Prostate gland (tissue), 2 donors: ENCODE measurements at regions not wholly inside any gene's neighbourhood (a gene's known extent, or its start where the extent isn't known, plus 50 kb on each side); places are given as distances from the start of the nearest gene placed in this dataset.

Experiments
- DNase-seq: peaks from one replicate; pipeline ENCODE4 v3.0.0-alpha.2; 2019; ENCODE audit warnings: low spot score
- H3K27ac ChIP-seq, 2 donors: fragments of 200-600 bp; sonication (generic); 2 replicates each; pipeline ENCODE4 v1.5.1; 2017 to 2019
- H3K27me3 ChIP-seq: fragments of 200-600 bp; sonication (generic); replicated peaks from 2 replicates; pipeline ENCODE4 v1.5.1; 2019; ENCODE audit not compliant: insufficient read depth
- H3K36me3 ChIP-seq, 2 donors: fragments of 200-600 bp; sonication (generic); 1 replicate in 1 of 2; 2 replicates in 1 of 2; pipeline versions ENCODE4 v1.5.1 to v1.8.1; 2017 to 2019
- H3K4me1 ChIP-seq: fragments of 200-600 bp; sonication (generic); replicated peaks from 2 replicates; pipeline ENCODE4 v1.5.1; 2019
- H3K4me3 ChIP-seq, 2 donors: fragments of 200-600 bp; sonication (generic); 2 replicates each; pipeline ENCODE4 v1.5.1; 2017 to 2019
- H3K9me3 ChIP-seq: fragments of 200-600 bp; sonication (generic); 2 replicates; pipeline ENCODE4 v1.5.1; 2017
- CTCF ChIP-seq, 4 experiments: fragments of 200-600 bp in 2 of 4; fragments of 450-650 bp in 2 of 4; sonication (generic) in 2 of 4; IDR thresholded peaks; 1 replicate in 3 of 4; 2 replicates in 1 of 4; pipeline ENCODE4 v1.5.1; 2016 to 2019; ENCODE audit warnings: antibody characterized with exemption in 4 of 4, mild to moderate bottlenecking in 2 of 4, moderate library complexity in 2 of 4
- POLR2A ChIP-seq: fragments of 450-650 bp; IDR thresholded peaks from one replicate; pipeline ENCODE4 v1.6.1; 2016; ENCODE audit warnings: antibody characterized with exemption, mild to moderate bottlenecking
- POLR2AphosphoS5 ChIP-seq: sonication (generic); formaldehyde crosslinking; IDR thresholded peaks from one replicate; pipeline ENCODE4 v1.6.1; 2017; ENCODE audit warnings: antibody characterized with exemption
- WGBS: methylation state at CpG from one replicate; pipeline ENCODE4 v1.1.5; 2018; 5-methylcytosine and 5-hydroxymethylcytosine counted together
- intact Hi-C: fragments of 100-400 bp; cut with DNase I; formaldehyde crosslinking; loops from one replicate; pipeline ENCODE4 v1.14.2; 2022

GRCh38 chr6:112560651-112561050 is 213.5 kb downstream of the RFPL4B start:
- intact Hi-C loops, result no loop called here
- Histone ChIP-seq H3K36me3 (no peaks in the 10 kb centered on the region), H3K27me3 (no peaks in the 10 kb centered on the region), H3K9me3 (no peaks in the 10 kb centered on the region), H3K27ac (no peak overlapping the region), H3K4me3 (no peak overlapping the region), H3K4me1 (no peaks in the 10 kb centered on the region)
- TF ChIP-seq POLR2AphosphoS5 (no peak), CTCF (IDR thresholded peaks at IDR 0.05) (no peak), POLR2A (no peak)
- 86% methylated on average over 2 of the region's 2 CpGs for WGBS
- DNase-seq, result no peak

- no peaks in the 10 kb centered on the region for H3K9me3 ChIP-seq
- no peak overlapping the region for H3K27ac ChIP-seq
- no peaks in the 10 kb centered on the region for H3K27me3 ChIP-seq
- no peaks in the 10 kb centered on the region for H3K4me1 ChIP-seq
- no peak for DNase-seq
- TF ChIP-seq CTCF (IDR thresholded peaks at IDR 0.05) (no peak), POLR2AphosphoS5 (no peak), POLR2A (no peak)
- intact Hi-C loops, result no loop called here
- H3K36me3 ChIP-seq, result no peaks in the 10 kb centered on the region
- WGBS, result 29% methylated on average over 7 of the region's 7 CpGs
- no peak overlapping the region for H3K4me3 ChIP-seq
These were observed 215.4 kb downstream of the RFPL4B start for GRCh38 chr6:112562301-112563231.

GRCh38 chr6:112563368-112563767 is 216.2 kb downstream of the RFPL4B start:
- TF ChIP-seq POLR2A (no peak), POLR2AphosphoS5 (no peak), CTCF (IDR thresholded peaks at IDR 0.05) (no peak)
- WGBS, result 44% methylated on average over 3 of the region's 3 CpGs
- no peaks in the 10 kb centered on the region for H3K4me1 ChIP-seq
- intact Hi-C loops, result no loop called here
- DNase-seq, result no peak
- no peaks in the 10 kb centered on the region for H3K9me3 ChIP-seq
- no peaks in the 10 kb centered on the region for H3K36me3 ChIP-seq
- H3K27me3 ChIP-seq, result no peaks in the 10 kb centered on the region
- H3K4me3 ChIP-seq, result no peak overlapping the region
- H3K27ac ChIP-seq, result no peak overlapping the region

GRCh38 chr6:112568066-112568465 is 220.9 kb downstream of the RFPL4B start:
- Histone ChIP-seq H3K27me3 (no peaks in the 10 kb centered on the region), H3K36me3 (no peaks in the 10 kb centered on the region), H3K4me3 (no peak overlapping the region), H3K27ac (no peak overlapping the region), H3K4me1 (no peaks in the 10 kb centered on the region), H3K9me3 (no peaks in the 10 kb centered on the region)
- intact Hi-C loops, result no loop called here
- DNase-seq, result no peak
- TF ChIP-seq POLR2AphosphoS5, result no peak
- no peak for TF ChIP-seq CTCF (IDR thresholded peaks at IDR 0.05)
- no peak for TF ChIP-seq POLR2A
